LNCaP clone FGC (cell line): ENCODE measurements at regions not wholly inside any gene's neighbourhood (a gene's known extent, or its start where the extent isn't known, plus 50 kb on each side); places are given as distances from the start of the nearest gene placed in this dataset.

ENCODE experiments used
- DNase-seq: peaks from one replicate; pipeline ENCODE4 v3.0.0-alpha.2; 2011; ENCODE audit warnings: low read depth
- H3K4me3 ChIP-seq: 2 replicates; pipeline ENCODE4 v1.5.1; 2011; ENCODE audit warnings: mild to moderate bottlenecking, low read depth, low read length, control low read depth
- TF ChIP-seq, protein P1 (sequence below): IDR thresholded peaks from 2 replicates; pipeline ENCODE4 v1.5.1; 2012; ENCODE audit warnings: mild to moderate bottlenecking; ENCODE audit not compliant: control insufficient read depth, insufficient read depth; ENCODE audit errors: extremely low read depth

DNA sequence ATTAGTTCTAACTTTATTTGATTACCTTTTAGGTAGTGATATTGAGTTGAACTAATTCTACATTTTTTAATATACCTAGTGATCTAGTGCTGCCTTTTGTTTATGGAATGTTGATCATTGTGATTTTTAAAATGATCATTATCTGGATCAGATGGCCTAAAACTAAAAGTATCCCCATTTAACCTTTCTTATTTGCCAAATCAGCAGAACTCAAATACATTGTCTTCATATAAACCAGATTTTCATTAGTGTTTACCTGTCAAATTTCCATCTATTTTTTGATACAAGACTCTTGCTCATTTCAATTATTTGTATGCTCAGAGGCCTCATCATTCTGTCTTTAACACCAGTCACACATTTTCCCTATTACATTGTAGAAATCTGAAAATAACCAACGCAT lies 441.2 kb downstream of the PTPRC start:
- H3K4me3 ChIP-seq = no peak overlapping the region
- TF ChIP-seq, protein P1, sequence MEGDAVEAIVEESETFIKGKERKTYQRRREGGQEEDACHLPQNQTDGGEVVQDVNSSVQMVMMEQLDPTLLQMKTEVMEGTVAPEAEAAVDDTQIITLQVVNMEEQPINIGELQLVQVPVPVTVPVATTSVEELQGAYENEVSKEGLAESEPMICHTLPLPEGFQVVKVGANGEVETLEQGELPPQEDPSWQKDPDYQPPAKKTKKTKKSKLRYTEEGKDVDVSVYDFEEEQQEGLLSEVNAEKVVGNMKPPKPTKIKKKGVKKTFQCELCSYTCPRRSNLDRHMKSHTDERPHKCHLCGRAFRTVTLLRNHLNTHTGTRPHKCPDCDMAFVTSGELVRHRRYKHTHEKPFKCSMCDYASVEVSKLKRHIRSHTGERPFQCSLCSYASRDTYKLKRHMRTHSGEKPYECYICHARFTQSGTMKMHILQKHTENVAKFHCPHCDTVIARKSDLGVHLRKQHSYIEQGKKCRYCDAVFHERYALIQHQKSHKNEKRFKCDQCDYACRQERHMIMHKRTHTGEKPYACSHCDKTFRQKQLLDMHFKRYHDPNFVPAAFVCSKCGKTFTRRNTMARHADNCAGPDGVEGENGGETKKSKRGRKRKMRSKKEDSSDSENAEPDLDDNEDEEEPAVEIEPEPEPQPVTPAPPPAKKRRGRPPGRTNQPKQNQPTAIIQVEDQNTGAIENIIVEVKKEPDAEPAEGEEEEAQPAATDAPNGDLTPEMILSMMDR = no peak
- no peak for DNase-seq

DNA sequence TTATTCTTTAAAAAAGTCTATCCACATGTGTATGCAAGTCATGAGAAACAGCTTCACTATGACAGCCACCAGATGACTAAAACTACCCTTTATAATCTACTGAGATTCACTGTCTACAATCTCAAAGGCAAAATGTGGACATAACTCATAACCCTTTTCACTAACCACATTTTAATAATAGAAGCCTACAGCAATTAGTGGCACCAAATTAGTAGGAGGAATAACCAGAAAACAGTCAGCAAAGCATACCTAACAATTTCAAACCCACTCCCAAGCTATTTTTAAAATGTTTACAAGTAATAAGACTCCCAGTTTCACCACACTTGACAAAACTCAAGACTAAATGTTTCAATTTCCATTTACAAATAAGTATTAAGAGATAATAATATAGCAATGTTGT lies 442.9 kb downstream of the PTPRC start:
- TF ChIP-seq, protein P1 = no peak
- H3K4me3 ChIP-seq = no peak overlapping the region
- DNase-seq = no peak

DNA sequence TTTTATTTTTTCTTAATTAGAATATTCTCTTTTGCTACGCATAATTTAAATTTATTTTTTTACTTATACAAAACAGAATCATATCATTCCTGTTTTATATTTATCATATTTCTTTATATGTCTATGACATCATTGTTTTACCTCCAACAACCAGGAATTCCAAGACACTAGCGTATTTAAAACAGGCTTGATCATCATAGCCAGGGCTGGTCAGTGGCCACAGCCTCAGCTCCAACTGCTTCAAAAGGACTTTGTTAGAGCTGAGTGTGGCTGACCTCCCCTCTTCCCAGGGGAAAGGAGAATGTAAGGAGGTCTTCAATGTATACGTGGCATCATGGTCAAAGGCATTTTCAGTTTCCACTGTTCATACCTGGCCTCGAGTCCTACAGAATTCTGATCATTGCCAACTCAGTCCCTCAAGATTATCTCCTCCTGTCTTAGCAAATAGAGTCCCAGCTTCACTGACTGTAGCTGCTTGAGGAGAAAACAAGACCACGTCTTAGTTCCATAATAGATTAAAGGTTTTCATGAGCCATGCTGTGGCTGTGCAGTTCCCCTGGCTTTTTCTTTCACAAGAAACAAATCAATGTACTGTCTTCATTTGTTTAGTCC lies 444.0 kb downstream of the PTPRC start:
- no peak for DNase-seq
- TF ChIP-seq, protein P1 = no peak
- no peak overlapping the region for H3K4me3 ChIP-seq

DNA sequence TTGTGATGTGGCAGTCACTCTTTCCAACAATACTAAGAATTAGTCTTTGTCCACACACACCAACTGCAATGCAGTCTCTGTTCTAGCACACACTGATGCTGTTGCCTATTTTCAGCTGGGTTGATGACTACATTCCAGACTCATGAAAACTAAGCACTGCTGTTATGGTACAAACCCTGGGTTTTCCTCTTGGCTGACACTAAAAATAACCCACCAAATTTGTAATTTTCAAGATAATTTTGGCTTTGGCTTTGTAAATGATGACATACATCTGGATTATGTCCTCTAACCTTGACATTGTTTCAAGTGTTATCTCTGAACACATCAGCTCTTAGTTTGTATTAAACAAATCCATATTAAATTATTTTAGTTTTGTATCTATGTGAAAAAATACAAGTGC lies 444.8 kb downstream of the PTPRC start:
- DNase-seq = no peak
- H3K4me3 ChIP-seq = no peak overlapping the region
- TF ChIP-seq, protein P1 = no peak

DNA sequence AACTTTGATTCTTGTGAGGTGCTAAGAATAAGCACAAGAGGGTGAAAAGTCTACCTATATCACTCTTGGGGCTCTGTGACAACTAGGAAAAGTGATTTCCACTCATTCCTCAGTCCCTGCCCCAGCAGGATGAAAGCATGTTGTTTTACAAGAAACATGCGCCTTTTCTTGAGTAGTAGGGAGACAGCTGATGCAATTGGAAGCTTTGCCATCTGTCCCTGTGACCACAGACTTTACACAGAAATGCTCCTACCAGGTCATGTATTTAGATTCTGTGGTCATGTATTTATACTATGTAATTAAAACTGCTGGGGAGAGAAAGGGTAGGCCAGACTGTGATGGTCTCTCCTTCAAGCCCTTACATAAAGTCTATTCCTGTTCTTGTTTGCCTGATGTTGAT lies 445.5 kb downstream of the PTPRC start:
- DNase-seq = no peak
- TF ChIP-seq, protein P1 = no peak
- H3K4me3 ChIP-seq = no peak overlapping the region

DNA sequence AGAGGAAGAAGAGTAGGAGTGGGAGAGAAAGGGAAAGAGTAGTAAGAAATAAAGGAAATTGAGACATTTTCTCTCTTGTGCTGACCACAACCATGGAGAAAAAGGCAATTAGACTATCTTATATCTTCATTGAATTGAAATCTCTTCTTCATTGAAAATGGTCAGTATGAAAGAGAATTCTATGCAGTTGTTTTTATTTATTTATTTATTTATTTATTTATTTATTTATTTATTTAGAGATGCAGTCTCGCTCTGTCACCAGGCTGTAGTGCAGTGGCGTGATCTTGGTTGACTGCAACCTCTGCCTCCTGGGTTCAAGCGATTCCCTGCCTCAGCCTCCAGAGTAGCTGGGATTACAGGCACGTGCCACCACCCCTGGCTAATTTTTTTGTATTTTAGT lies 447.1 kb downstream of the PTPRC start:
- H3K4me3 ChIP-seq = no peak overlapping the region
- TF ChIP-seq, protein P1 = no peak
- DNase-seq = no peak

DNA sequence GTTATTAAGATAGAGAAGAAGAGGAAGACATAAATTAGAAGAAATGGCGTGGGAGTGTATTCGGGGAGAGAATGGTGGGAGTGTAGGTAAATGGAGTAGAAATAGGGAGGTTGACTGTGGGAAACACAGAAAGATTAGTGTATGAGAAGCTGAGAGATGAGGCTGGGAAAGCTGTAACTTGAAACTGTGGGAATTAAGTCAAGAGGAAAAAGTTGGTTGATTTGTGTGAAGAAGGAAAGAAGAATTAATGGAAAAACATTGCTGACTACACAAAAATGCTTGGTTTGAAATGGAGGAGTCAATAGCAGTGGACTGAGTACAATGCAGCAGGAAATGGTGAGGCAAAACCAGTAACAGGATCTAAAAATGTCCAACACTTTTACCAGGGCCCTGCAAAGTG lies 448.3 kb downstream of the PTPRC start:
- TF ChIP-seq, protein P1 = no peak
- no peak for DNase-seq
- no peak overlapping the region for H3K4me3 ChIP-seq
